HG03575 (cell line): ENCODE measurements at regions not wholly inside any gene's neighbourhood (a gene's known extent, or its start where the extent isn't known, plus 50 kb on each side); places are given as distances from the start of the nearest gene placed in this dataset.
"Not testable (repeated sequence)": the region's sequence is repeated elsewhere in the genome, so short reads cannot be mapped to it uniquely, and the experiment has no call there.

Source experiments
- ATAC-seq: cut with Tn5 transposase; IDR thresholded peaks from one replicate; pipeline ENCODE4 v1.9.1; 2021; ENCODE audit not compliant: unreplicated experiment, insufficient number of reproducible peaks, low FRiP score; ENCODE audit errors: extremely low read depth

DNA sequence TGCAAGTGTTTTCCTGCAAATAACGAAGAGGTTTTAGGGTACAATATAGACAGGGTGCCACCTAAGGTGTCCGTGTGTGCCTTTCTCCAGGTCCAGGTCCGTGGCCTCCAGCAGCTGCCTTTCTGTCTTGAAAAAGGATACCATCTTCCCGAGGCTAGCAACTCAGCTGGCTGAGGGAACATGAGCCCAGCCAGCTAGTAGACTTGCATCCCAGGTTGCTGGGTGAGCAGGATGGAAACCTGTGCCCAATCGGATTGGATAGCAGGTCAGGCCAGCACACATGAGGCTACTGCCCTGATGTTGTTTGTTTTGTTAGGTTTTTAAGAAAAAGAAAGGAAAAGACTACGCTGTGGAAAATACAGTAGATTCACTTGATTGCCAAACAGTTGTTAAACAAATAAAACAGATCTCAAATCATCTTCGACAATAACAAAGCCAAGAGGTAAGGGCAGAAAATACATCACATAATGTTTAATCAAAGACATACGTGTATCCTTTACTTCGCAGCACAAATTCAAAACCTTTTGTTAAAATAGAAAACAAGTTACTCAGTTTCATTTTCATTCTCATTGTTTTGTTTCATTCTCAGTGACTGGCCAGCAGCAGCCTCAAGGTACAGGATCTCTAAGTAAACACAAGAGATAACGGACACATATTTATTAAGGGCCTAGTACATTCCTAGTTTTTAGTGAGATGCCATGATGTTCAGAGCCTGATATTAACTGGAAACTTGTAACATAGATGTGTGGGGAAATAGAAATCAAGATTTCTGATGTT lies 661.2 kb upstream of the NR2F2 start:
- no peak for ATAC-seq

DNA sequence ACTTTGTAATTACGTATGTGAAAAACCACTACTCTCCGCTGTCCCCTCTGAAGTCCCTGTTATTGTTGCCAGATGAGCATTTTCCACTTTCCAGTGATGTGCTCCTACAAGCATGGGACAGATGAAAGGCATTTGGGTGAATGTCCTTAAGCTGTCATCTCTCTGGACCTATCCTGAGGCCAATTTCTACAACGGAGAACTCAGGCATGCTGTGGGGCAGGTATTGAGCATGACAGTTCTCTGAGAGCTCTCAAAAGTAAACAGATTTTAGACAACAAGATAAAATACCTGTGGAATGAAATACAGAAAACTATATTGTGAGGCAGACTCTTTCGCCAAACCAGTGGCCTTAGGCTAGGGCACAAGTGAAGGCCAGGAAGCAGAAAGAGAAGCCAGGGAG lies 656.5 kb upstream of the NR2F2 start:
- ATAC-seq, result no peak

DNA sequence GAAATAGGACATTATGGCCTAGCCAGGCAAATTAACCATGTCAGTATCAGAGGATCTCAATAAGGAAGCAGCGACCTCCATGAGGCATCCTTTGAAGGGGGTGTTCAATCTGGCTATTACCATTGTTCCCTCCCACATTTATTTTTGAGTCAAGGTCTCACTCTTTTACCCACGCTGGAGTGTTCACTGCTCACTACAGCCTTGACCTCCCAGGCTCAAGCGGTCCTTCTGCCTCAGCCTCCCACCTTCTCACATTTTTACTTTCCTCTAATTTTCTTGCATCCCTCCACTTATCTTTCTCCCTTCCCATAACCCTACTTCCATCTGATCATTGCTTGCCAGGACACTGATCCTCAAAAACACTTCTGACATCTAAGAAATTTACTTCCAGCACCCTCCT lies 654.0 kb upstream of the NR2F2 start:
- no peak for ATAC-seq

DNA sequence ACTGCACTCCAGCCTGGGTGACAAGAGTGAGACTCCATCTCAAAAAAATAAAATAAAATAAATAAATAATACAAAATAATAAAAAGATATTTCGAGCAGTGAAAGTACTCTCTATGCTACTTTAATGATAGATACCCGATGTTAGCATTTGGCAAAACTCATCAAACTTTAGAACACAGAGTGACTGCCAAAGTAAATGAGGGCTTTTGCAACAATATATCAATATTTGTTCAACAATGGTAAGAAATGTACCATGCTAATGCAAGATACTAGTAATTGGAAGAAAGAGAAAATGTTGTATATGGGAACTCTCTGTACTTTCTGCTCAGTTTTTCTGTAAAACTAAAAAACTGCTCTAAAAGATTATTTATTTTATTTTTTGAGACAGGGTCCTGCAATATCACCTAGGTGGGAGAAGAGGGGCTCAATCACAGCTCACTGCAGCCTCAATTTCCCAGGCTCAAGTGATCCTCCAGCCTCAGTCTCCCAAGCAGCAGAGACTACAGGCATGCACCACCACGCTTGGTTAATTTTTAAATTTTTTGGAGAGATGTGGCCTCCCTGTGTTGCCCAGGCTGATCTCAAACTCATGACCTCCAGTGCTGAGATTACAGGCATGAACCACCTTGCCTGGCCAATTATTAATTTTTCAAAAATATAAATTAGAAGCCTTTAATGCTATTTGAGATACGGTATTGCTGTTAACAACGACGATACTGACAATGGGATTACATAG lies 650.5 kb upstream of the NR2F2 start:
- ATAC-seq, result no peak

DNA sequence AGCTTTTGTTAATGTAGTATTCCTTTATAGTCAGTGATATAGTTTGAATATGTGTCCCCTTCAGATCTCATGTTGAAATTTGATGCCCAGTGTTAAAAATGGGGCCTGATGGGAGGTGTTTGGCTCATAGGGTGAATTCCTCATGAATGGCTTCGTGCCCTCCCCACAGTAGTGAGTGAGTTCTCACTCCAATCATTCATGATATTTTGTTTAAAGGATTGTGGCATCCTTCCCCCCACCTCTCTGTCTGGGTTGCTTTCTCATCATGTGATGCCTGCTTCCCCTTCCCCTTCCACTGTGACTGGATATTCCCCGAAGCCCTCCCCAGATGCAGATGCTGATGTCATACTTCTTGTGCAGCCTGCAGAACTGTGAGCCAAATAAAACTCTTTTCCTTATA lies 649.8 kb upstream of the NR2F2 start:
- no peak for ATAC-seq

DNA sequence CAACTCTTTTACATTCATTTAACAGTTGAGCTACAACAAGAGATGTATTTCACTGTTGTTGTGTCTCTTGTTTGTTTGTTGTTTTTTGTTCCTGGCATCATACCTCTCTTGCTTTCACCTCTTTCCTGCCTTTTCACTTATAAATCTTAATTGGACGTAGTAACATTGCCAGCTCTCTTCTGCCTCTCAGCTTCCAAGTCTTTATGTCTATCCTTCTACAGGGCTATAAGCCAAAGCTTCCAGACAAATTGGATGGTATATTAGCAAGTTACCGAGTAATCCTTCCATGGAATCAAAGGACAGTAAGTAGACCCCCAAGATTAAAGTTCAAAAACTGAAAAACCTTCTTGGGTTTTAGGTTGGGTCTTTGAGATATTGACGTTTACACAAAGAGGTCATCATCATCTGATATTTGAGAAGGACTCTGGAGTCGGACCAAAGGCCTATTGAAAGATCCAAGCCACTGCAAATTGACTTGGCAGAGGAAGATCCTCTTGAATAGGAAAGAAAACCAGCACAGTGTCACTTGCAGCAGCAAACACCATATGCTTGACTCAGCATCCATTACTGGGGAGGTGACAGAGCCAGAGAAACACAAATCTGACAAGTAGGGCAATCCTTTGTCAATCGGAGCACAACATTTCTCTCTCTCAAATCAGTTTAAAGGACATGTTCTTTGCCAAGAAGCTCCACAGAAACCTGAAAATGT lies 648.5 kb upstream of the NR2F2 start:
- no peak for ATAC-seq

DNA sequence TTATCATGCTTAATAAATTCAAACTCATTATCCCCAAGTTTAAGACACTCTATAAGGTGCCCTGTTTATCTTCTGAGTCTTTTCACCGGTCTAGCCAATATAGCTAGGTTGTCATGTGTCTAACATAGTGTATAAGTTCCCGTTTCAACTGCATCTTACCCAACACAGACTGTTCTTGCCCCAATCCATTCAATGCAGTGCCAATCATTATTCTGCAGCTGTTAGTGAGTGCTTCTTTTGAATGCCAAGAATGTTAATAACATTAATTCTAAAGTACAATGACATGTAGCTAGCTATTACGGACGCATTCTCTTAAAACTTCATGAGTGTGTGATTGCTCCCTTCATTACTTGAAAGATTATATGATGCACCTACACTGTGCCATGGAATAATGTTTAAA lies 646.4 kb upstream of the NR2F2 start:
- ATAC-seq, result no peak

DNA sequence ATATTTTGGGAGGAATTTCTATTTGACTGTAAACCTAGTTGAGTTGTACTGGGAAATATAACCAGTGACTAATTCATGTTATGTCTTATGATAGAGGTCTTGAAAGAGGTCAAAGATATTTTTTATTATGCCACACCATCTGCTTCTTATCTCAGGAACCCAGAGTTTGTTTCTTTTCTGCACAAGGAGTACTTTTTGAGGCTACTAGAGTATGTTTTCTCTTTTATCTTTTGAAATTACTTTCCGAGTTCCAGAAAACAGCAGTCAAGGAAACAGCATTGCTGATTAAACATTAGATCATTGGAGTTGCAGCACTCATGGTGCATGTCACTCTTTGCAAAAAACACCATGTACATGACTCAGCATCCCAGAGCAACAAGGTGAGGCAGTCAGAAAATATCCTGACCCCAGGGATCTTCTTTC lies 645.8 kb upstream of the NR2F2 start:
- no peak for ATAC-seq

DNA sequence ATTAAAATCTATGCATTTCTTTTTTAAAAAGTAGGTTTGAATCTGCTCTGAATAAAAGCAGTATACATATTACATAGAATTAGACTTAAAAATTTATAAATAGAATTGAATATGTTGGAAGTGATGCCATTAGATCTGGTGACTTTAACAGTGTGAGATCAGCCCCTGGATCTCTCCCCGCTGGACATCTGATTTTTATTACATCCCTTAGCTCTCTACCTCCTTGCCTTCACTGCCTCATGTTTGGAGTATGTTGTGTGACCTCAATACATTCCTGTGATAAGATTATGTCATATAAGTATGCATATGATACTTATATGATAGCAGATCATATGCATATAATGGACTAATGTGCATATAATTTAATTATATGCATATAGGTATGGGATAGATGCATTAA lies 643.4 kb upstream of the NR2F2 start:
- ATAC-seq, result no peak

DNA sequence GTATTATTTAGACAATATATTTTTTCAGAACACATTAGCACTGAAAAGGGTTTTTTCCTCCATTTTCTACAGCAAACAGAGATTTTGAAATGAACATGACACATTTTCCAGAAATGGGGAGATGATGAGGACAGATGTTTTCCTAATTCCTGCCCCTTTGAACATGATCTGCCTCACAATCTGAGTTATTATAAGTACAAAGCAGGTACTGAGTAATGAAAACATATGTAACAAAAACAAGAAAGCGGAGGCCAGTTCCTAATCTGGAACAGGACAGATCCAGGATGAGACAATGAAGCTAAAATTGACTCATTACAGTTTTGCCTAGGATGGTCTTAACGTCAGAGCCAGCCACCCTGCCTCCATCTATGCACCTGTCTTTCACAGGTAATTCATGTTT lies 642.8 kb upstream of the NR2F2 start:
- ATAC-seq, result no peak

DNA sequence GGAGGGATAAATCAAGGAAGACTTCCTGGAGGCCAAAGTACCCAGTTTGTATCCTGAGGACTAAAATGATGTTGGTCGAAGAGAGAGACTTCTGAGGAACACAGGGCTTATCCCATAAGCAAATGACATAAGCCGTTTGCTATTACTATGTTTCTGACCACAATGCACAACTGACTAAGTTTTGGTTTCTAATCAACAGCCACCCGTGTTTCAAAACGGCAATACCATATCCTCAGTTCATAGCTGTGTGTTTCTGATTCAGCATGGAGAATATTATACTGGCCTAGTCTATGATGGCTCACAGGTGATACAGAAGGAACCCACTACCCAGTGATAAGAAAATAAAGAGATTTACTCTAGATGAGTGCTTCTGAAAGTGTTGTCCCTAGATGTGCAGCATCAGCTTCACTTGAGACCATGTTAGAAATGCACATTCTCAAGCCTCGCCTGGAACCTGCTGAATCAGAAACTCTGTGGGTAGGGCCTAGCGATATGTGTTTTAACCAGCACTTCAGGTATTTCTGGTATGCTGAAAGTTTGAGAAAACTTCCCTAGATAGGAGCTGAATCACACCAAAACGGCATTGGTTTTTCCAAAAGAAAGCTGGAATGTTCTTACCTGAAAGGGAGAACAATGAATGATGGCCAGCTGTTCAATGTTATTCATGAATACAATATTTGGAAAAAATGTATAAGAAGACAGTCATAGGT lies 639.7 kb upstream of the NR2F2 start:
- no peak for ATAC-seq

DNA sequence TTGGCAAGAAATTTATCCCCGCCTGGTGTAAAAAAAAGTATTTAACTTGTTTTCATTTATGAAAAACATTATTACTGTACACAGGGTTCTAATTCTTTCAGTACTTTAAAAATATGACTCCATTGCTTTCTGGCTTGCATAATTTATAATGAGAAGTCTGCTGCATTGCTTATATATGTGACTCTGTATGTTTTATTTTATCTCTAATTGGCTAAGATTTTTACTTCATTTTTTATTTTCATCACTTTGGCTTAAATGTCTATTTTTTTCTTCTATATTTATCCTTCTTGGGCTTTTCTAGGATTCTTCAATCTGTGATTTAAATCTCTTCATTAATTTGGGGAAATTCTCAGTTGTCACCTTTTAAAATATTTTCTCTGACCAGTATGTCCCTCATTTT lies 636.6 kb upstream of the NR2F2 start:
- no peak for ATAC-seq

DNA sequence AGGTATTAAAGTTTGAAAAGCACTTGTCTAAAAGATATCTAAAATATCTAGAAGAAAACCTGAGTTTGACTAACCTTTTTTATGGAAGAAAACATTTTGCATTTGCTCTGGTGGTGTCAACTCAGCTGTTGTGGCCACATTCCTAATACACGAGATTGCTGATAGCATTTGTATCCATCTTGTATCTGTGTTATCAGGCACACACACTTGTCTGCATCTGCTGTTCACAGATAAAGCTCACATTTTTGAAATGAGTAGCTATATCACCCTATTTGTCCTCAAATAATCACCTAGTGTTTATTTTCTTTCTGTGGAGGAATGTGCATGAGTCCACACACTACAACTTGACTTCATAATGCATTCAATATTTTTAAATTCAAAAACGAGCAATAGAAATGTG lies 632.3 kb upstream of the NR2F2 start:
- no peak for ATAC-seq

DNA sequence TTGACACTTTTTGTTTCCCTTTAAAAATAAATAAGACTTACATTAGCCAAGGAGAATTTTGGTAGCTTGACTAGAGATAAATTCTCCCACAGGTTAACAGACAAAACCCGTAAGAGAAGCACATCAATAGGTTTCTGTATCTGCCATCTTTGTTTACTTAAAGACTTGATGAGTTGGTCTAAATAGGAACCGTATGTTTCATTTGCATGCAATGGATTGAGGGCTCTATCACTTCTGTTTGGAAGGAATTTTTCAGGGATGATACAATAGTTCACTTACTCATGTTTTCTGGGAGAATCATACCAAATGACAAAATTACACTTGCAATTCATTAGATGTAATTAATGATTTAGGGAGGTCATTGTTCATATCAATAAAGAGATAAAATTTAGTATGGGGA lies 631.5 kb upstream of the NR2F2 start:
- no peak for ATAC-seq

DNA sequence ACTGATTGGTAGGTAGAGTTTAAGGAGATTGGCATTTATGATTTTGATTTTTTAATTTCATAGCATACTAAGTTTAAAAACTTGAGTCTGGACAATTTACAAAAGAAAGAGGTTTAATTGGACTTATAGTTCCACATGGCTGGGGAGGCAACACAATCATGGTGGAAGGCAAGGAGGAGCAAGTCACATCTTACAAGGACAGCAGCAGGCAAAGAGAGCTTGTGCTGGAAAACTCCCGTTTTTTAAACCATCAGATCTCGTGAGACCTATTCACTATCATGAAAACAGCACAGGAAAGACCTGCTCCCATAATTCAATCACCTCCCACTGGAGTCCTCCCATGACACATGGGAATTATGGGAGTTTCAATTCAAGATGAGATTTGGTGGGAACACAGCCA lies 630.9 kb upstream of the NR2F2 start:
- ATAC-seq, result no peak

DNA sequence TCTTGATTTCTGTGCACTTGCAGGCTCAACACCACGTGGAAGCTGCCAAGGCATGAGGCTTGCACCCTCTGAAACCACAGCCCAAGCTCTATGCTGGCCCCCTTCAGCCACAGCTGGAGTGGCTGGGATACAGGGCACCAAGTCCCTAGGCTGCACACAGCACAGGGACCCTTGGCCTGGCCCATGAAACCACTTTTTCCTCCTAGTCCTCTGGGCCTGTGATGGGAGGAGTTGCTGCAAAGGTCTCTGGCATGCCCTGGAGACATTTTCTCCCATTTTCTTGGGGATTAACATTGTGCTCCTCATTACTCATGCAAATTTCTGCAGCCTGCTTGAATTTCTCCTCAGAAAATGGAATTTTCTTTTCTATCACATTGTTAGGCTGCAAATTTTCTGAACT lies 629.8 kb upstream of the NR2F2 start:
- not testable (repeated sequence) for ATAC-seq

DNA sequence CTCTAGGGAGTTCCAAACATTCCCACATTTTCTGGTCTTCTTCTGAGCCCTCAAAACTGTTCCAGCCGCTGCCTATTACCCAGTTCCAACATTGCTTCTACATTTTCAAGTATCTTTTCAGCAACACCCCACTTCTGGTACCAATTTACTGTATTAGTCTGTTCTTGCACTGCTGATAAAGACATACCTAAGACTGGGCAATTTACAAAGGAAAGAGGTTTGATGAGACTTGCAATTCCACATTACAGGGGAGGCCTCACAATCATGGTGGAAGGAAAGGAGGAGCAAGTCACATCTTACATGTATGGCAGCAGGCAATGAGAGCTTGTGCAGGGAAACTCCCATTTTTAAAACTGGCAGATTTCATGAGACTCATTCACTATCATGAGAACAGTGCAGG lies 629.1 kb upstream of the NR2F2 start:
- no peak for ATAC-seq

DNA sequence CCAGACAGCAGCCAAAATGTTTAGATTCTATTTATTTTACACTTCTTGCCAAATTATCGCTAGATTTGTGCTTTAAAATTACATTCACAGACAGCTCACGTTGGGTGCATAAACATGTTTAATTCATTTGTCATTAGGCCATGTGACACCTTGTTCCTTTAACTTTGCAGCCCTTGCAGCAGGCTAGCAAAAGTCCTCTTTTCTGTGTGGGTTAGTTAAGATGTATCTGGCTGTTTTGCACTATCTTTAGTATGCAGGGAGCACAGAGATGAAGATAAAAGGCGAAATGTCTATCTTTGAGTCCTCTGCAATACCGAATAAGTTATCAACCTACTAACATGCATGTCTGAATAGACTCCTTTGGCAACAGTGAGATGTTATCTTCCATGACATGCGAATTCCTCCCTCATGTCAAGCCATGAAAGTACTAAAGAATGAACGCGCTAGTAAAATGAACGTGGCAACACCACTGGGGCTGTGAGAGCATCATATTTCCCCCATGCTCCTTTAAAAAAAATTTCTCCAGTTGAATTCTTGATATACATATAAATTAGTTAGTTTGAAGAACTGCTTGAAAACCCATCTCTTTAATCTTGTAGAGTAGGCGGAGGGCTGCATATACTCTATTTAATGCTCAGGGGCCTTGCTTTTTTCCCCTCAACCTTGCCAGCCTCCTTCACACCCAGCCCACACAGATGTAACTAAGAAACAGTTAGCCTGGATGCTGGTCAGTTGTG lies 620.4 kb upstream of the NR2F2 start:
- no peak for ATAC-seq

DNA sequence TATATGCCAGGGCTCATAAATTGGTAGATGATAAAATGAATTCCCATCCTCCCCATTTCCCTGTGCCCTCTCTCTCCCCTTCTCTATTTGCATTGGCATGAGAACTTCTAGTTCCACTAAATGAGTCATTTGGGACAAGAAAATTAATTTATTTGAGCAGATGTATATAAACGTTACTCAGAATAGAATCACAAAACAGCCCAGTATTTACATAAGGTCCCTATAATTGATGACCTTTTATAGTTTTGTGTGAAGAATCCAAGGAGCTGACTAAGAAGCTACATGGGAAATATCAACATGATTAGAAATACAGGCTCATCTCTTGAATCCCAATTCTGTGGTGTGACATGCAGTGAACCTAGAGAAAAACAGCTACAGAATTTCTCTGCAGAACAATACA lies 617.7 kb upstream of the NR2F2 start:
- ATAC-seq, result no peak
